D721Med (cell line): ENCODE measurements at regions not wholly inside any gene's neighbourhood (a gene's known extent, or its start where the extent isn't known, plus 50 kb on each side); places are given as distances from the start of the nearest gene placed in this dataset.
A peak's percentile ranks its signal among the peaks of the same experiment; 100 is the strongest.

Experiments used
- DNase-seq: peaks from one replicate; pipeline ENCODE4 v3.0.0; 2011; ENCODE audit warnings: low spot score; ENCODE audit not compliant: insufficient read length
- FAIRE-seq: peaks from 2 replicates; lab custom pipeline; 2011; peaks lifted over from hg19 to GRCh38; lab: Jason Lieb, UNC
- CTCF ChIP-seq: IDR thresholded peaks from 2 replicates; pipeline ENCODE4 v1.5.1; 2012; ENCODE audit warnings: mild to moderate bottlenecking, control low read depth; ENCODE audit not compliant: insufficient read depth; ENCODE audit errors: missing control alignments

DNA sequence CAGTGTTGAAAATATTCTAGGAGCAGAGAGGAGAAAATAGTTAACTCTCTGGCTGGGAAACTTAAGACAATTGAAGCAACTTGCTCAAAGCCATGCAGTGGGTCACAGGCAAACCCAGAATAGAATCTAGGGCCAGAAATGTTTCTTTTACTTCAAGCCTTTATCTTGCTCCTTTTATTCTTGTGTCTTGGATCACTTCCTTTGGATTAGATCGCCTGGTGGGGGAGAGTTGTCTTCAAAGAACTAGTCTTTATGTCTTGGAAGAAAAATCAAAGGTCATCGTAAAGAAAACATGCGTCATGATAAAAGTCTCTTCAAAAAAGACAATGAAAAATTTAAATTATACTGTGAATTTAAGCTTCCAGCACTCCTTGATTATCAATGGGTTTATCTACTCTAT is 493.6 kb upstream of the USP24 start:
- TF ChIP-seq CTCF = no peak
- no peak for FAIRE-seq
- DNase-seq = no peak

GRCh38 chr1:55707846-55708245 is 492.7 kb upstream of the USP24 start:
- DNase-seq (no peak), FAIRE-seq (no peak)
- TF ChIP-seq CTCF = no peak

DNA sequence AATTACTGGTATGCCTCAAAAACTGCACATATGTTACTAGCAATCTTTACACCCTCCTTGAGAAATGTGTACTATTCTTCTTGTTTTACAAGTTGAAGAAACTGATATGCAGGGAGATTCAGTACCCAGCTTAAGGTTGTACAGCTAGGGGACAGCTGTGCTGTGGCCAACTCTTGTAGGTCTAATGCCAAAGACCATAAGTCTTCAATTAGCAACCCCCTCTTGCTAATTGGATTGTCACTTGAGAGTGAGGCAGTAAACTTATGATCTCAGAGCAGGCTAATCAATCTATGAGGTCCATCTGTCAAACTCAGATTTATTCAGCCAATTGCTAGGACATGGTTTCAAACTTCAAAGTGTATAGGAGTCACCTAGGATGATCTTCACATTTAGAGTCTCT is 492.0 kb upstream of the USP24 start:
- no peak for TF ChIP-seq CTCF
- DNase-seq (peak; percentile 25), FAIRE-seq (peak; percentile 77)

DNA sequence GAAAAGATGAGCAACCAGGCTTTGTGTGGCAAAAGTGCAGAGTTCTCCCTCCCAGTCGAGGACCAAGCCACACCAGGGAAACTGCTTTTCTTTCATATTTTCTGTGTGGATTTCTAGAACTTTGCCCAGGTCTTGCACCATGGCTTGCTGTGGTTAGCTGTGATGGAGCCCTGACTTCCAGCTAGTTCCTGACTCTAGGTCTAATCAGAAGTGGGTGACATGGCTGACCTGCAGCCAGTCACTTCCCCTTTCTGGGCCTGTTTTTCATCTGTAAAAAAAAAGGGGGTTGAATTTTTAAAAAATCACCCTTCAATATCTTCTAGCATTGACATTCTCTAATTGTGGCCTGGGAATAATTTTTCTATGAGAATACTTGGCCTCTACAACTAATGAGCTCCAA is 491.2 kb upstream of the USP24 start:
- FAIRE-seq = no peak
- no peak for DNase-seq
- TF ChIP-seq CTCF = no peak

DNA sequence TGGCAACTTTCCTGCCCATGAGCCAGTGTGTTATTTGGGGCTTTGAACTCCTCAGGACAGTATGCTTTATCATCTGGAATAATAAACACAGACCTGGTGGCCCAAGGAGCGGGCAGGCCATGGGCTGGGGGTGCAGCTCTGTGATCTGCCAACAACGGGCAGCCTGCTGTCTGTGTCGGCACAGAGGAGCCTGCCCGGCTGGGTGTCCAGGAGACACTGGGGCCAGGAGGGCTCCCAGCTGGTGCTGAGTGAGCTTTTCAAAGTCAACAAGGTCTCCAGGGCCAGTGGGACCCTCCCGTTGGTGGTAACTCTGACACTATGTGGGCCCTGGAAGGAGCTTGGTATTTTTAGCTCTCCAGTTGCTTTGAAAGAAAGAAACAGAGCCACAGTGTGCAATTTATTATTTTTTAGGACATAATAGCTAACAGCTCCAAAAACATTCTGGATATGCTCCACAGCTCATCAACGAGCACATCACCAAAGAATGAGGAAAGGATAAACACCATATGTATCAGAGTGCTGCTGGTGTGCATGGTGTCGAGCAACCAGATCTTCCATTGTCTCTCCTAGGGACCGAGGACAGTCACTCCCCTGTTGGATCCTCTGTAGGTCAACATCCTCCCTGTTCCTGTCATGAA is 488.7 kb upstream of the USP24 start:
- DNase-seq = no peak
- no peak for TF ChIP-seq CTCF
- FAIRE-seq = no peak

DNA sequence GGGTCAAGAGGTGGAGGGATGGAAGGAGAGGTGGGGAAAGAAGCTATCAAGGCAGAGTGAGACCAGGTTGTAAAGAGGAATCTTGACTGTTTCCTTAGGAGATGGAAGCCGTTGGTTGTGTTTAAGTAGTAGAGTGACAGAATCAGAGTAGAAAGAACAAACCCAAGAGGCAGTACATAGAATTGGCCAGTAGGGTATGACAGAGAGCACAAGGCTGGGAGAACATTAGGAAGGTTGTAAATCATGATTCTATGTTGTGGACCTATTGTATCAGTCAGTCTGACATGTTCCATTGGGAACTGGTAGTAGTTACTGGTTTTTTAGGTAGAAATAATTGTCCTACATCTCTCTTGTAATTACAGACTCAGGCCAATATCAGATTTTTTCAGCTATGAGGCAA is 486.9 kb upstream of the USP24 start:
- FAIRE-seq = no peak
- DNase-seq = no peak
- peak; percentile 41 for TF ChIP-seq CTCF

DNA sequence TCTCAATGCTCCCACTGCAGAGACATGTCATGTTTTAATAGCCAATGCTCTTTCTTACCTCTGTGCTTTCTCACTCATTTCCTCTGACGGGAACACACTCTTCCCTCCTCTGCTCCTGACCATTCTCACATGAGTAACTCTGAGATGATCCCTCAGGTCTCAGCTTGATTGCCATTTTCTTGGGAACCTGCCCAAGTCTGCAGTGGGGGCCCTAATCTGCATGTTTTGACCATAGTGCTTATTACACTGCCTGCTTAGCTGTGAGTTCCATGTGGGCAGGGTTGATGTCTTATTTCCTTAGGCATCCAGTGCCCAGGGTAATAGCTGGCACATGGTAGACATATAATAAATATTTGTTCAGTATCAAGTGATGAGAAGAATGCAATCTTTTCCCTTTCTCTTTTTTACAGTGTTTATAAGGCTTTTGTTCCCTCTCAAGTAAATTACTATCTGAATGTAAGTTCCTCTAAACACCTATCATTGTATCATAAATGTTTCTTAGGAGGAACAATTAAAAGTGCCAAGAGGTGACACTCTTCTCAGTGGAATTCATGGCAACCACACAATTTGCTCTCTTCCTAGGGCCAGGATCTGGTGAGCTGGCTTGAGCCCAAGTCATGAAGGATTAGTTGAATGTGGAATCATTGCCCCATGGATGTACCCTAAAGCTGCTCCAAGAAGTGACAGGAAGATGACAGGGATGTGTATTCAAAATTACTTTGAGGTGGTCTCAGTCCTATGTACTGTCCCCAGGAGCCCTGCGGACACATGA is 485.4 kb upstream of the USP24 start:
- TF ChIP-seq CTCF = no peak
- DNase-seq (no peak), FAIRE-seq (no peak)
